Activated gamma-delta T cell (primary cell): ENCODE measurements at regions not wholly inside any gene's neighbourhood (a gene's known extent, or its start where the extent isn't known, plus 50 kb on each side); places are given as distances from the start of the nearest gene placed in this dataset.

Experiments used
- DNase-seq: peaks from one replicate; lab custom pipeline; 2025; lab: John Stamatoyannopoulos, UW

DNA sequence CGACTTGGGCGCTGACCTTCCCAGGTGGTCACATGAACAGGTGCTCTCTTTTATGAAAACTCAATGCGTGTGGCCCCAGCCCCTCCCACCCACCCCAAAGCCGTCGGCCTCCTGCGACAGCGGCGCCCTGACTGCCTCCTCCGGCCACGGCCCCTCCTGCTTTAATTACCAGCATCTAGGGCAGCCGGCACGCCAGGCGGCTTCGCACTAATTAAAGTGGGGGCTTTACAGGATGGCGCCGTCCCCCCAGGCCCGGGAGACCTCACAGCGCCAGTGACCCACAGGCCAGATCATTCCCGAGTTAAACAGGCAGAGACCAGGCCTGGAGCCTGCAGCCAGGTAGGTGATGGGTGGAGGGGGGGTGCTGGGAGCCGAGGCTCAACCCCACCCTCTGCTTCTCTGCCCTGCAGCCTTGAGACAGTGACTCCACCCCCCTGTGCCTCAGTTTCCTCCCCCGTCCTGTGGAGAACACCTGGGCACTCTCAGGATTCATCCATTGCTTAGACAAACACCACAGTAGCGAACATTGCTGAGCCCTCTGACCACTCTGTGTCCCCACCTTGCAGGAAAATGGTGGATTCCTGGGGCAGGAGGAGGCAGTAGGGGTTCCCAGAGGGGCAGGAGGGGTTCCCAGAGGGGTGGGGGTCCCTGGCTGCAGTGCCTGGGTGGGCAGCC lies 100.8 kb downstream of the MICALL2 start:
- no peak for DNase-seq

GRCh38 chr7:1359051-1359400 lies 100.2 kb downstream of the MICALL2 start:
- DNase-seq, result no peak

DNA sequence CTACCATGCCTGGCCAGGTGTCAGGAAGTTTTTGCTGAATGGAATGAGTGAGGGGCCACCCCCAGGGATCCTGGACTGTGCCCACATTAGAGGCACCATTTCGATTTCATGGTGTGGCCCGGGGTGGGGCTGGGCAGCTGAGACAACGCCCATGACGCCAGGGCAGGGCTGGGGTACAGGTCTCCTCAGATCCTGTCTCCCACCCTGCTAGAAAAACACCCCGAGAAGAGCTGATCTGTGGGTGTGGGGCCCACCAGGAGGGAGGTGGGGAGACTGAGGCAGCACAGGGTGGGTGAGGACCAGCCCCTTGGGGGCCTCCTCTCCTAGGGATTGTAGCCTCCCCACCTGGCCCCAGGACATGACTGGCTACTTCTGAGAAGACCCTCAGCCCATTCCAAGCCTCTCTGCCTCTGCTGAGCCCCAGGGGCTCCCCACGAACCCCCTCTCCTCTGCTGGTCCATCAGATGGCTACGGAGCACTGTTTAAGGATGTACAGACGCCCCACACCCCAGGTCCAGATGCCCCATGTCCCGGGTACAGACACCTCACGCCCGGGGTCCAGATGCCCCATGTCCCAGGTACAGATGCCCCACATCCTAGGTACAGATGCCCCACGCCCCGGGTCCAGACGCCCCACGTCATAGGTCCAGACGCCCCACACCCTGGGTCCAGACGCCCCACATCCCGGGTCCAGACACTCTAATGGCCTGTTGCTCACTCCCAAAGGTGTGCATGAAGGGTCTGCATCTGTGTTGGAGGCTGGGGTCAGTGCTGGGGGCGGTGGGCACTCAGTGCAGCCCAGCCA lies 99.4 kb downstream of the MICALL2 start:
- no peak for DNase-seq

- DNase-seq, result no peak
Observed at GRCh38 chr7:1360521-1360971, 98.7 kb downstream of the MICALL2 start.

DNA sequence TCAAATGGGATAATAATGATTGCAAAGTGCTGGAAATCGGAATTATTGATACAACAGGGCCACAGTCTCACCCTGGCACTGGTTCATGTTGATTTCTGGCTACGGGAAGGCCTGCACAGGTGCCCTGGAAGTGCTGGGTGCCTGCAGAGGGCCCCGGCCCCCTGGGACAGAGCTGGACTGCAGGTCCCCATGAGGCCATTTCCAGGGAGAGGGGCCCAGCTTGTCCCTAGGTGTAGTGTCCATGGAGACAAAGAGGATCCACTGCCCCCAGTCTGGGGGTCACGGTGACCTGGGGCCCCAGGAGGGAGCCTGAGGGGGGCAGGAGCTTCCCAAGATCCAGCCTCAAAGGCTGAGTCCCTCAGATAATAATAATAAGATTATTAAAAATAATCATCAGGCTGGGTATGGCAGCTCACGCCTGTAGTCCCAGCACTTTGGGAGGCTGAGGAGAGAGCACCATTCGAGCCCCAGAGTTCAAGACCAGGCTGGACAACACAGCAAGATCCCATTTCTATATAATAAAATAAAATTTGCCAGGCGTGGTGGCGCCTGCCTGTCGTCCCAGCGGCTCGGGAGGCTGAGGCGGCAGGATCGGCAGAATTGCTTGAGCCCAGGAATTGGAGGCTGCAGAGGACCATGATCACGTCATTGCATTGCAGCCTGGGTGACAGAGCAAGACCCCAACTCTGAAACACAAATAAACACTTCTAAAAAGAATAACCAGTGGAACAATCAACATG lies 98.1 kb downstream of the MICALL2 start:
- no peak for DNase-seq

- DNase-seq, result no peak
Observed at GRCh38 chr7:1361756-1362125, 97.5 kb downstream of the MICALL2 start.

DNA sequence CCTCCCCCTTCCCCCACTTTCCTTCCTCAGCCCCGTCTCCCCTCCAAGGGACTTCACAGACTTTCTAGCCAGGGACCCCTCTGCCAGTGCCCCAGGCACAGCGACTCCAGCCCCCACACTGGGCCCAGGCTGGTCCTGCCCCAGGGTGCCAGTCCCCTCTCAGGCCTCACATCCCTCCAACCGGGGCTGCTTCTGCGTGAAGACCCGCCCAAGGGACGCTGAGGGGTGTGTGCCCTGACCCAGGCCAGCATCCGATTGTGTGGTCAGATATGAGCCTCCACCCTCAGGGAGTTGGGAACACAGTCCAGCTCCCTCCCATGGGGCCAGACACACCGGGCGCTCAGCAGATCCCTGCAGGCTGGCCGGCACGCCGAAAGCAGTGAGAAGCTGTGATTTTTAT lies 97.0 kb downstream of the MICALL2 start:
- no peak for DNase-seq

GRCh38 chr7:1364068-1364905 lies 95.0 kb downstream of the MICALL2 start:
- no peak for DNase-seq

- no peak for DNase-seq
Observed at GRCh38 chr7:1364906-1365570, 94.2 kb downstream of the MICALL2 start.

DNA sequence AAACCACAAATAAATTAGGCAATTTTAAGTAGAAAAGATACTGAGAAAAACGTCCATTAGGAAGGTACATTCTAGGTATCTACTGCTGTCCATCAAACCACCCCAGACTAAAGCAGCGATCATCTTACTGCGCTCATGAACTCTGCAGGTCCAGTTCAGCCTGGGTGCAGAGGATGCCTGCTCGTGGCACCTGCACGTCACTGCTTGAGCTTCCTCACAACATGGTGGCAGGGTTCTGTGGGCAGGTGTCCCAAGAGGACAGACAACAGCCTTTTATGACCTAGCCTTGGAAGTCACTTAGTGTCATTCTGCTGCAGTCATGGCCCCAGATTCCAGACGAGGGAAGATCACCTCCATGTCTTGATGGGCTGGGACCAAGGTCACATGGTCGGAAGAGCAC lies 93.4 kb downstream of the MICALL2 start:
- DNase-seq, result no peak

- DNase-seq, result no peak
Observed at GRCh38 chr7:1366801-1367405, 92.4 kb downstream of the MICALL2 start.

DNA sequence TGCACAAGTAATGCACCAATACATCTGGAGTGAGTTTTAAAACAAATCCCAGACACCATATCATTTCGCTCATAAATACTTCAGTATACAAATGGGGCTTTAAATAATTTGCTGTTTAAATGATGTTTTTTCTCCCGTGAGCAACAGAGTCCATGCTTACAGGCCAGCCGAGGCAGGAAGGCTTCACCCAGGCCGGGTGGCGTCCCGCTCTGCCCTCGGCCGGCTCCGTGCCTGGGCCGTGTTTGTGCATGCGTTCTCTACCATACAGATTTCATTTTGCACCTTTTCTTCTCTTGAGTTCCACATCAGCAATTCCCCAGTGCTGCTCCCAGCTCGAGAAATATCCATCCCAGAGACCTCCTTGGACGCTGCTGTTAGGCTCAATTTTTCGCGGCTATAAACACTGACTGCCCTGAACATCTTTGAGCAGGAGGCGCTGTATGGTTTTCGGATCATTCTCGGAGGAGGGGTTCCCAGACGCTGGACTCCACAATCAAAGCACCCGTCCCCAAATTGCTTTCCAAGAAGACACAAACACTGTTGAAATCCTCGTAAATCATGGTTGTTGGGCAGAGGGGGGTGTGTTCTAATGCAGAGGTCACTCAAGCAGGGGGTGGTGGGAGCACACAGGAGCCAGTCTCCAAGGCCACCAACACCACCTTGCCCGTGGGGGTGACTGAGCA lies 91.6 kb downstream of the MICALL2 start:
- DNase-seq, result no peak

DNA sequence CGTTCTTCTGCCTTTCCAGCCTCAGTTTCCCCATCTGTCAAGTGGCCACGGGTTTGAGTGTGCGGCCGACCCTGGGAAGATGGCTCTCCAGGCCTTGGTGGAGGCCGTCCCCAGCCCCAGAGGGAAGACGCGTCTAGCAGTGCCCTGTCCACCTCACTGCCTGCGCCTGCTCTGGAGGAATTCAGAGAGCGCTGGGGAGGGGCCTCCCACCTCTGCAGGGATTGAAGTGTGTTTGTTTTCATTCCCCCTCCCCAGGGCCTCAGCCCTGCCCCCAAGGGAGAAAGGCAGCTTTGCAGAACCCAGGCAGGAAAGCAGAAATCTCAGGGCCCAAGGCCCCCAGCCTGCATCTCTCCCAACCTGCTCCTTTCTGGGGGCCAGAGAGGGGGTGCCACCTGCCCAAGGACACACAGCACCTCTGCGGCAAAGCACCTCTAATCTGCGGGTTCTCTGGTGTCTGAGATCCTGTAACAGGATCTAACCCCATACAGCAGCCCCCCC lies 91.0 kb downstream of the MICALL2 start:
- DNase-seq, result no peak

- no peak for DNase-seq
Observed at GRCh38 chr7:1368682-1369571, 90.3 kb downstream of the MICALL2 start.

GRCh38 chr7:1369916-1370657 lies 89.2 kb downstream of the MICALL2 start:
- DNase-seq, result no peak

GRCh38 chr7:1370738-1371137 lies 88.5 kb downstream of the MICALL2 start:
- DNase-seq, result no peak

- DNase-seq, result no peak
Observed at GRCh38 chr7:1372063-1372462, 87.2 kb downstream of the MICALL2 start.

DNA sequence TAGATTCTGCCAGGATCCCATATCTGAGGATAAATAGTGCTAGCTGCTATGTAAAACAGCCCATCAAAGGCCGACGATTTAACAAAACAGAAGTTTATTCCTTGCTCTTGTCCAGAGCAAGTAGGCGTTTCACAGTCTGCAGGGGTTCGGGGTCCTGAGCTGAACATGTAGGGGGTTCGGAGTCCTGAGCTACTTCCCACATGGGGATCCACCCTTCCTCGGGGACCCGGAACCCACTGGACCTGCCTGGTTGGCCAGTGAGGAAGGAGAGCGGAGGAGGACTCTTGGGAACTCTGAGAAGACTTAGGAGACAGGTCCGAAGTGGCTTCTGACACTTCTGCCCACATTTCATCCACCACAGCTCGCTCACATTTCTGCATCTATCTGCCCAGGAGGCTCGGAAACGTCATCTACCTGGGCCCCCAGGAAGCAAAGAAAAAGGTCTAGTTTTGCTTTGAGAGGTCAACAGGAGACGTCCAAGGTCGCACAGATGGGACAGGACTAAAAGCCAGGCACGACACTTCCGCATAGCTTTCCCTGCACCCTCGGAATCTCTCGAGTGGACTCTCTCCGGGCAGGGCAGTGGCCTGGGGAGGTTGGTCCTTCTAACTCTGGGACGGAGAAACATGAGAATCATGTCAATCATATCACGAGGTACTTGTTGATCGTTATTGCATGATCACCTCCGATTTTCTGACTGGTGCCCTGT lies 86.4 kb downstream of the MICALL2 start:
- DNase-seq, result no peak
